Liver (tissue), 8 donors: ENCODE measurements at regions not wholly inside any gene's neighbourhood (a gene's known extent, or its start where the extent isn't known, plus 50 kb on each side); places are given as distances from the start of the nearest gene placed in this dataset.
A peak's percentile ranks its signal among the peaks of the same experiment; 100 is the strongest.

Source experiments
- DNase-seq: peaks from one replicate; pipeline ENCODE4 v3.0.0-alpha.2; 2017; ENCODE audit warnings: low spot score
- H3K27ac ChIP-seq, 2 donors: one replicate each; pipeline ENCODE4 v1.7.0; 2013; ENCODE audit warnings: inconsistent platforms in 2 of 2, low read length in 2 of 2, control low read depth in 1 of 2, low read depth in 1 of 2, mild to moderate bottlenecking in 1 of 2
- H3K27me3 ChIP-seq, 4 donors: one replicate each; pipeline versions ENCODE4 v1.6.1 to v1.7.0; 2013; ENCODE audit warnings: low read length in 3 of 4, inconsistent platforms in 1 of 4, mild to moderate bottlenecking in 1 of 4, moderate library complexity in 1 of 4; ENCODE audit not compliant: control insufficient read depth in 4 of 4, insufficient read depth in 4 of 4
- H3K36me3 ChIP-seq, 4 donors: one replicate each; pipeline versions ENCODE4 v1.6.1 to v1.7.0; 2013; ENCODE audit warnings: low read length in 3 of 4, mild to moderate bottlenecking in 3 of 4, low read depth in 1 of 4, moderate library complexity in 1 of 4; ENCODE audit not compliant: control insufficient read depth in 4 of 4, insufficient read depth in 3 of 4
- H3K4me1 ChIP-seq, 4 donors: one replicate each; pipeline versions ENCODE4 v1.6.1 to v1.7.0; 2013; ENCODE audit warnings: low read length in 3 of 4, mild to moderate bottlenecking in 3 of 4, moderate library complexity in 1 of 4; ENCODE audit not compliant: control insufficient read depth in 4 of 4, insufficient read depth in 4 of 4
- H3K4me3 ChIP-seq, 3 donors: one replicate each; pipeline versions ENCODE4 v1.6.1 to v1.7.0; 2013; ENCODE audit warnings: low read length in 3 of 3, control low read depth in 1 of 3, low read depth in 1 of 3, mild to moderate bottlenecking in 1 of 3
- H3K9ac ChIP-seq, 2 donors: one replicate each; pipeline ENCODE4 v1.7.0; 2013; ENCODE audit warnings: low read length in 2 of 2, mild to moderate bottlenecking in 2 of 2, moderate library complexity in 2 of 2, control low read depth in 1 of 2, low read depth in 1 of 2
- H3K9me3 ChIP-seq, 4 donors: one replicate each; pipeline versions ENCODE4 v1.6.1 to v1.7.0; 2013; ENCODE audit warnings: low read length in 3 of 4; ENCODE audit not compliant: control insufficient read depth in 4 of 4
- ATF3 ChIP-seq: IDR thresholded peaks from 2 replicates; pipeline ENCODE4 v1.6.1; 2016; ENCODE audit warnings: antibody characterized with exemption
- CTCF ChIP-seq: fragments of 150-350 bp; IDR thresholded peaks from 2 replicates; pipeline ENCODE4 v1.5.1; 2017; ENCODE audit warnings: improper control_type of control experiment, low read depth, low read length; ENCODE audit not compliant: missing input control
- EGR1 ChIP-seq, 2 donors: IDR thresholded peaks; 2 replicates each; pipeline ENCODE4 v1.6.1; 2016 to 2018; ENCODE audit warnings: antibody characterized with exemption in 2 of 2, low read depth in 2 of 2
- FOXA1 ChIP-seq: IDR thresholded peaks from 2 replicates; pipeline ENCODE4 v1.6.1; 2016; ENCODE audit warnings: antibody characterized with exemption
- FOXA2 ChIP-seq: IDR thresholded peaks from 2 replicates; pipeline ENCODE4 v1.6.1; 2016; ENCODE audit warnings: antibody characterized with exemption
- GABPA ChIP-seq, 2 donors: IDR thresholded peaks in 1 of 2; conservative IDR thresholded peaks in 1 of 2; 2 replicates each; pipeline ENCODE4 v1.6.1; 2016; ENCODE audit warnings: antibody characterized with exemption in 2 of 2, mild to moderate bottlenecking in 1 of 2, moderate library complexity in 1 of 2
- HNF4A ChIP-seq, 2 donors: conservative IDR thresholded peaks; 2 replicates each; pipeline ENCODE4 v1.6.1; 2016; ENCODE audit warnings: antibody characterized with exemption in 2 of 2, mild to moderate bottlenecking in 2 of 2
- HNF4G ChIP-seq: IDR thresholded peaks from 2 replicates; pipeline ENCODE4 v1.6.1; 2016; ENCODE audit warnings: antibody characterized with exemption
- JUND ChIP-seq, 2 donors: IDR thresholded peaks; 2 replicates each; pipeline ENCODE4 v1.6.1; 2016; ENCODE audit warnings: antibody characterized with exemption in 2 of 2
- MAX ChIP-seq: IDR thresholded peaks from 2 replicates; pipeline ENCODE4 v1.6.1; 2016; ENCODE audit warnings: antibody characterized with exemption
- NR2F2 ChIP-seq: IDR thresholded peaks from 2 replicates; pipeline ENCODE4 v1.6.1; 2016; ENCODE audit warnings: antibody characterized with exemption
- RAD21 ChIP-seq, 2 donors: IDR thresholded peaks; 2 replicates each; pipeline ENCODE4 v1.6.1; 2016; ENCODE audit warnings: antibody characterized with exemption in 2 of 2, mild to moderate bottlenecking in 2 of 2
- REST ChIP-seq: IDR thresholded peaks from 2 replicates; pipeline ENCODE4 v1.6.1; 2016; ENCODE audit warnings: antibody characterized with exemption, mild to moderate bottlenecking
- RXRA ChIP-seq, 2 donors: IDR thresholded peaks; 2 replicates each; pipeline ENCODE4 v1.6.1; 2017 to 2018; ENCODE audit warnings: antibody characterized with exemption in 2 of 2, mild to moderate bottlenecking in 1 of 2
- SP1 ChIP-seq: IDR thresholded peaks from 2 replicates; pipeline ENCODE4 v1.6.1; 2018; ENCODE audit warnings: antibody characterized with exemption, mild to moderate bottlenecking
- TAF1 ChIP-seq: conservative IDR thresholded peaks from 2 replicates; pipeline ENCODE4 v1.6.1; 2016; ENCODE audit warnings: antibody characterized with exemption, mild to moderate bottlenecking
- YY1 ChIP-seq: IDR thresholded peaks from 2 replicates; pipeline ENCODE4 v1.6.1; 2016; ENCODE audit warnings: antibody characterized with exemption, mild to moderate bottlenecking
- ZBTB33 ChIP-seq: IDR thresholded peaks from 2 replicates; pipeline ENCODE4 v1.6.1; 2016; ENCODE audit warnings: antibody characterized with exemption
- WGBS: extraction: QIAGEN DNeasy Blood & Tissue Kit; methylation state at CpG from one replicate; pipeline ENCODE4 v1.1.7; 2013; 5-methylcytosine and 5-hydroxymethylcytosine counted together
- donor health status: healthy.
- donor health status: healthy.
- donor health status: healthy.
- donor health status: healthy.
- donor health status: healthy.

- H3K4me1 ChIP-seq: peaks cover 23 to 73% (median 49%) of the 10 kb centered on the region in 4 donors
Observed at GRCh38 chr20:50395251-50395729, 114.9 kb upstream of the PTPN1 start.

More at GRCh38 chr20:50395251-50395729, 114.9 kb upstream of the PTPN1 start:
- Histone ChIP-seq H3K9ac (peak overlapping the region in 1 of 2 donors; percentile 68), H3K4me3 (no peak overlapping the region), H3K27me3 (no peaks in the 10 kb centered on the region), H3K27ac (peak overlapping the region; percentile 85 to 94), H3K36me3 (no peaks in the 10 kb centered on the region), H3K9me3 (no peaks in the 10 kb centered on the region)
- DNase-seq: no peak
- TF ChIP-seq FOXA1: peak; percentile 89
- peak; percentile 90 for TF ChIP-seq ATF3
- peak; percentile 68 to 92 for TF ChIP-seq EGR1 (IDR thresholded peaks at IDR 0.05; ENCODE audit: low read depth in 2 of 2)
- peak; percentile 99 for TF ChIP-seq MAX
- TF ChIP-seq YY1: peak; percentile 83
- TF ChIP-seq RAD21 (IDR thresholded peaks at IDR 0.05): peak; percentile 61 to 75
- TF ChIP-seq SP1: peak; percentile 100
- TF ChIP-seq CTCF: no peak
- TF ChIP-seq HNF4G: peak; percentile 92
- TF ChIP-seq FOXA2: peak; percentile 65
- peak in 1 of 2 donors; percentile 55 for TF ChIP-seq GABPA (IDR thresholded peaks at IDR 0.05 in 1 of 2, conservative IDR thresholded peaks at IDR 0.05 in 1 of 2)
- TF ChIP-seq RXRA (IDR thresholded peaks at IDR 0.05): peak; percentile 99
- peak; percentile 82 to 87 for TF ChIP-seq JUND (IDR thresholded peaks at IDR 0.05)
- TF ChIP-seq REST: peak; percentile 86
- TF ChIP-seq HNF4A (conservative IDR thresholded peaks at IDR 0.05): peak; percentile 98 to 99
- TF ChIP-seq ZBTB33: peak; percentile 89
- TF ChIP-seq NR2F2: peak; percentile 99
- TF ChIP-seq TAF1: peak; percentile 76
- WGBS: 11% methylated on average over 11 of the region's 11 CpGs
